ENCODE measurements at regions not wholly inside any gene's neighbourhood (a gene's known extent, or its start where the extent isn't known, plus 50 kb on each side); places are given as distances from the start of the nearest gene placed in this dataset.

DNA sequence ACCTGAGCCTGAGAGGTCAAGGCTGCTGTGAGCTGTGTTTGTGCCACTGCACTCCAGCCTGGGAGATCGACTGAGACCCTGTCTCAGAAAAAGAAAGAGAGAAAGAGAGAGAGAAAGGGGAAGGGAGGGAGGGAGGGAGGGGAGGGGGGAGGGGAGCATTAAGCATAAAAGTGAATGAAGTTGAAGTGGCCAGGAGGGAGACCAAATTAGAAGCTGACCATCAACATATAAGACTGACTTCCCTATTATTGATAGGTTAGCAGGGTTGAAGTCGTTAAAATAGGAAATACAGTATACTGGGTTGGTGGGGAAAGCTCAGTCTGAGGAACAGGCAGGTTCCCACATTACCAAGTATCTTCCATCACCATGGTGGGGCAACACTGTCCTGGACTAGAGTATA lies 117.1 kb upstream of the MKLN1 start:
- TF ChIP-seq, protein P1, sequence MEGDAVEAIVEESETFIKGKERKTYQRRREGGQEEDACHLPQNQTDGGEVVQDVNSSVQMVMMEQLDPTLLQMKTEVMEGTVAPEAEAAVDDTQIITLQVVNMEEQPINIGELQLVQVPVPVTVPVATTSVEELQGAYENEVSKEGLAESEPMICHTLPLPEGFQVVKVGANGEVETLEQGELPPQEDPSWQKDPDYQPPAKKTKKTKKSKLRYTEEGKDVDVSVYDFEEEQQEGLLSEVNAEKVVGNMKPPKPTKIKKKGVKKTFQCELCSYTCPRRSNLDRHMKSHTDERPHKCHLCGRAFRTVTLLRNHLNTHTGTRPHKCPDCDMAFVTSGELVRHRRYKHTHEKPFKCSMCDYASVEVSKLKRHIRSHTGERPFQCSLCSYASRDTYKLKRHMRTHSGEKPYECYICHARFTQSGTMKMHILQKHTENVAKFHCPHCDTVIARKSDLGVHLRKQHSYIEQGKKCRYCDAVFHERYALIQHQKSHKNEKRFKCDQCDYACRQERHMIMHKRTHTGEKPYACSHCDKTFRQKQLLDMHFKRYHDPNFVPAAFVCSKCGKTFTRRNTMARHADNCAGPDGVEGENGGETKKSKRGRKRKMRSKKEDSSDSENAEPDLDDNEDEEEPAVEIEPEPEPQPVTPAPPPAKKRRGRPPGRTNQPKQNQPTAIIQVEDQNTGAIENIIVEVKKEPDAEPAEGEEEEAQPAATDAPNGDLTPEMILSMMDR (IDR thresholded peaks at IDR 0.05; ENCODE audit: insufficient read depth, low read length, poor library complexity, severe bottlenecking), result no peak
- H3K27me3 ChIP-seq (ENCODE audit: control insufficient read depth, insufficient read depth, low read length), result no peaks in the 10 kb centered on the region
- no peak overlapping the region for H3K4me3 ChIP-seq (ENCODE audit: low read depth, low read length)
- DNase-seq (ENCODE audit: low read depth), result no peak
- H3K36me3 ChIP-seq (ENCODE audit: control insufficient read depth, insufficient read depth, low read length), result no peaks in the 10 kb centered on the region

DNA sequence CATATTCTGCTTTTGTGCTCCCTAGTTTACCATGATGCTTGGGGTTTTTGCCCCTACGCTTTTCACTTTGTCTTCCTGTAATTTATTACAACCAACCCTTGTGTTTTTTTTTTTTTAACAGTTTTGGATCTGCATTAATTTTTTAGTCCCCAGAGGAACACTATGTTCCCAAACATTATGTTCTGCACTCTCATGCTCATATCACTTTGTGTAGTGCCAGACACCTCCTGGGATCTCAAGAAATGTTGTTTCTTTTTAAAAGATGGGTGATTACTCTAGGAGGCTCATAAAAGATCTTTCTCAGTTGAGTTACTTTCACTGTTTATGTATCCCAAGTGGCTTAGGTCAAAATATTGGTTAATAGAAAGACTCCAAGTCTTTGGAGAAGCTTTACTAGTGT lies 116.2 kb upstream of the MKLN1 start:
- TF ChIP-seq, protein P1 (IDR thresholded peaks at IDR 0.05; ENCODE audit: insufficient read depth, low read length, poor library complexity, severe bottlenecking), result no peak
- DNase-seq (ENCODE audit: low read depth), result no peak
- H3K27me3 ChIP-seq (ENCODE audit: control insufficient read depth, insufficient read depth, low read length), result no peaks in the 10 kb centered on the region
- H3K4me3 ChIP-seq (ENCODE audit: low read depth, low read length), result no peak overlapping the region
- H3K36me3 ChIP-seq (ENCODE audit: control insufficient read depth, insufficient read depth, low read length), result no peaks in the 10 kb centered on the region

DNA sequence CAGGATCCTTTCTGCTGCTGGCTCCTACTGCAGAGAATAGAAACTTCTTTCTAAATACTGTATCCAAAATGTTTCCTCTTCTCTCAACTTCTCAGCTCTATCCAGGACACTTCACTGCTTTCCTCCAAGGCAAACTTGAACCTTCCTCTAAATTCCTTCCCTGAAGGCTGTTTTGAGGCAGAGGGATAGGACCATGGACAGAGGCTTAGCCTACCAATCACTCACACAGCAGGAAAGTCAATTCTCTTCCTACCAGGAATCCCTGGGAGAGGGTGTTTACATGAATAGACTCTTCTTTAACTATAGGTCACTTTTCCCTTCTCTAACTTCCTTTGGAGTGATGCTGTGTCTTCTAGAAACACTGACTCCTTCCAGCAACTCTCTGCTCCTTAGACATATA lies 115.6 kb upstream of the MKLN1 start:
- TF ChIP-seq, protein P1 (IDR thresholded peaks at IDR 0.05; ENCODE audit: insufficient read depth, low read length, poor library complexity, severe bottlenecking), result no peak
- no peak overlapping the region for H3K4me3 ChIP-seq (ENCODE audit: low read depth, low read length)

DNA sequence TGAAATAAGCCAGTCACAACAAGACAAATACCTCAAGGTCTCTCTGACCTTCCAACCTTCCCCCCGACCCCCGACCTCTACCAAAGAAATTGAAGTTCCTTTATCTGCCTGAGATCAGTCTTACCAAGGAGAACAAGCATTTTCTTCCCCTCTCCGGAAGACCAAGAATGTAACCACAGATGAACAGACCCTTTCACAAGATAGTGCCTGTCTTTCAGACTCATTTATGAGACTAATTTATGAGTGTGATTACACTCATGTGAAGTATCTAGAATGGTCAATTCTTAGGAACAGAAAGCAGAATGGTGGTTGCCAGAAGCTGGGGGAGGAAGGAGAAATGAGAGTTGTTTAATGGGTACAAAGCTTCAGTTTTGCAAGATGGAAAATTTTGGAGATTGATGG lies 108.9 kb upstream of the MKLN1 start:
- DNase-seq (ENCODE audit: low read depth), result no peak
- Histone ChIP-seq H3K36me3 (ENCODE audit: control insufficient read depth, insufficient read depth, low read length) (no peaks in the 10 kb centered on the region), H3K4me3 (ENCODE audit: low read depth, low read length) (no peak overlapping the region), H3K27me3 (ENCODE audit: control insufficient read depth, insufficient read depth, low read length) (no peaks in the 10 kb centered on the region)
- TF ChIP-seq, protein P1 (IDR thresholded peaks at IDR 0.05; ENCODE audit: insufficient read depth, low read length, poor library complexity, severe bottlenecking), result no peak

More for the DNA sequence above, 115.6 kb upstream of the MKLN1 start:
- no peaks in the 10 kb centered on the region for H3K27me3 ChIP-seq (ENCODE audit: control insufficient read depth, insufficient read depth, low read length)
- no peak for DNase-seq (ENCODE audit: low read depth)
- no peaks in the 10 kb centered on the region for H3K36me3 ChIP-seq (ENCODE audit: control insufficient read depth, insufficient read depth, low read length)

DNA sequence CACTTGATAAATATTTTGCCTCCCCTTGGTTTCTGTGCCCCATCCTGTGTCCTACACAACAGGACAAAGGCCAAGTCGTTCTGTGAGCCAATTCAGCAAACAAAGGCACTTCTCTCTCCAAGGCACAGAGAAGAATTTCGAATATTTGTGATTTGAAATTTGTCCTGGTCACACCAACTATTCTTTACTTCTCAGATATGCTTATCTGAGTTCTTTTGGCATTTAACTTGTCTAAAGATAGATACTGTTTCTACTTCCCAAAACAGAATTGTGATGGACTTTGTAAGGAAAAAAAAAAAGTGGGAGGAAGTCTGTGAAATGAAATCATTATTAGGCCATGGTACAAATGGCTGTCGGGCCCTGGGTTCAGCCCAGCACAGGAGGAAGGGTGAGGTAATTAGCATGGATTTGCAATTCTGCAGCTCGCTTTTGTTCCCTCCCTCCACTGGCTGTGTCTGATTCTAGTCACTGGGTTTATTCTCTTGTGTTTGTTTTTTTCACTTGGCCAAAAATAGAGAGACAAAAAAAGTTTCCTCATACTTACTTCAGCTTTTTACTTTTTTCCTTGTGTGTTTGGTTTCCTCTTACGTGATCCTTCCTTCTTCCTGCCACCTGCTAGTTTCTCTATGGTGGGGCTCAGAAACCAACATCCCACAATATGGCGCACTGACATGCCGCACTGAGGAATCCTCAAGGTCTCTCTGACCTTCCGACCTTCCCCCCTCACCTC lies 108.2 kb upstream of the MKLN1 start:
- H3K27me3 ChIP-seq (ENCODE audit: control insufficient read depth, insufficient read depth, low read length), result no peaks in the 10 kb centered on the region
- no peak for DNase-seq (ENCODE audit: low read depth)
- H3K4me3 ChIP-seq (ENCODE audit: low read depth, low read length), result no peak overlapping the region
- no peaks in the 10 kb centered on the region for H3K36me3 ChIP-seq (ENCODE audit: control insufficient read depth, insufficient read depth, low read length)
- TF ChIP-seq, protein P1 (IDR thresholded peaks at IDR 0.05; ENCODE audit: insufficient read depth, low read length, poor library complexity, severe bottlenecking), result no peak

DNA sequence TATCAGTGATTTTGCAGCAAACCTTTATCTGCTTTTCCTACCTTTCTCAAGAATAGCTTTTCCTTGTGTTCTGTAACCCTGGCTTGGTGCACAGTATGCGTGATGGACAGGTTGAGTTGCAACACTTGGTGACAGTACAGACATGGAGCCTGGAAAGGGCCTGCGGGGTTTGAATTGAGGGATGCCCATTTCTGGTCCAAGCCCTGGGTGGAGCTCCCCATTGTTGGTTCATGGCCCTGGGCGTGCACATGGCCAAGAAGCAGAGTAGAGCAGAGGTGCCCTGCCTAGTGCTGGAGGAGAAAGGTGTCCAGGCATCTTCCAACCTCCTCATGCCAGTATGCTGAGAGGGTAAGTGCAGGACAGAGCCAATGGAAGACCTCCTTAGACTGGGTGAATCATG lies 106.6 kb upstream of the MKLN1 start:
- TF ChIP-seq, protein P1 (IDR thresholded peaks at IDR 0.05; ENCODE audit: insufficient read depth, low read length, poor library complexity, severe bottlenecking), result no peak
- Histone ChIP-seq H3K36me3 (ENCODE audit: control insufficient read depth, insufficient read depth, low read length) (no peaks in the 10 kb centered on the region), H3K4me3 (ENCODE audit: low read depth, low read length) (no peak overlapping the region), H3K27me3 (ENCODE audit: control insufficient read depth, insufficient read depth, low read length) (no peaks in the 10 kb centered on the region)
- DNase-seq (ENCODE audit: low read depth), result no peak

Measured in kidney epithelial cell (primary cell).